Endothelial cell (in vitro differentiated cells): ENCODE measurements at regions not wholly inside any gene's neighbourhood (a gene's known extent, or its start where the extent isn't known, plus 50 kb on each side); places are given as distances from the start of the nearest gene placed in this dataset.

ENCODE experiments used
- DNase-seq: peaks from one replicate; pipeline ENCODE4 v3.0.0; 2021; ENCODE audit warnings: low spot score
- H3K27ac Mint-ChIP-seq: one replicate; pipeline ENCODE4 v1.8.0; 2021; ENCODE audit warnings: mixed read lengths, inconsistent platforms; ENCODE audit not compliant: unreplicated experiment
- H3K27me3 Mint-ChIP-seq: one replicate; pipeline ENCODE4 v1.8.0; 2021; ENCODE audit warnings: mild to moderate bottlenecking, moderate library complexity, mixed read lengths, inconsistent platforms; ENCODE audit not compliant: unreplicated experiment
- H3K36me3 Mint-ChIP-seq: one replicate; pipeline ENCODE4 v1.8.0; 2021; ENCODE audit warnings: mild to moderate bottlenecking, low read depth, mixed read lengths, inconsistent platforms; ENCODE audit not compliant: unreplicated experiment
- H3K4me1 Mint-ChIP-seq: one replicate; pipeline ENCODE4 v1.8.0; 2021; ENCODE audit warnings: mild to moderate bottlenecking, mixed read lengths, inconsistent platforms; ENCODE audit not compliant: unreplicated experiment
- H3K4me3 Mint-ChIP-seq: one replicate; pipeline ENCODE4 v1.8.0; 2021; ENCODE audit warnings: mild to moderate bottlenecking, mixed read lengths, inconsistent platforms; ENCODE audit not compliant: unreplicated experiment
- H3K9me3 Mint-ChIP-seq: one replicate; pipeline ENCODE4 v1.8.0; 2021; ENCODE audit warnings: mixed read lengths, inconsistent platforms; ENCODE audit not compliant: unreplicated experiment
- TF ChIP-seq, protein P1 (sequence below): fragments of 200-600 bp; sonication (generic); IDR thresholded peaks from one replicate; pipeline ENCODE4 v1.5.0; 2021; ENCODE audit warnings: antibody characterized with exemption; ENCODE audit not compliant: unreplicated experiment

DNA sequence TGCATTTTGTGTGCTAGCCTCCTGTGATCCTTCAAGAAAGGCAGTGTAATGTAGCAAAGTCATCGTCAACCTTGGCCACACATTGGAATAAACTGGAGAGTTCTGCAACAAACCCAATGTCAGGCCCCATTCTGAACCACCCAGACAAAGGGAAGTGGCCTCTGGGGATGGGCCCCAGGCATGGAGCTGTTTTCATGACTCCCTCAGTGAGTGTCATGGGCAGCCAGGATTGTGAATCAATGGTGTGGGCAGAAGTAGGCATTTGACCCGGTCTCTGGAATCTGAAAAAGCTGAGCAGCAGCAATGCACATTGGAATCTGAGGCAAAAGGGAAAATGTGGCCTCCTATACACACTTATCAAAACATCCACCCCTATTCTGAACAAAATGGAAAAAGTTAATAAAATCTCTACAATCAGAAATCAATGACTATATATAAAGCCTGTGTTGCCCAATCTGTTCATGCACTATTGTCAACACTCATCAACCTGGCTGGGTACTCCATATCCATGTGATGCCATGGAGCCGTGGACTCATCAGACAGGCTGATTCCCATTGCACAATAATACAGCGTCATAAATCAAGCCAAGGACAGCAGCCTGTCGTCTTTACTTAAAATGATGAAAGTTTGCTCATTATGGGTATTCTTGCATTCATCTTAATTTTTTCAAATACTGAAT is 134.9 kb upstream of the STMND1 start:
- no peaks in the 10 kb centered on the region for H3K36me3 Mint-ChIP-seq
- H3K9me3 Mint-ChIP-seq, result no peaks in the 10 kb centered on the region
- no peak overlapping the region for H3K4me3 Mint-ChIP-seq
- TF ChIP-seq, protein P1, sequence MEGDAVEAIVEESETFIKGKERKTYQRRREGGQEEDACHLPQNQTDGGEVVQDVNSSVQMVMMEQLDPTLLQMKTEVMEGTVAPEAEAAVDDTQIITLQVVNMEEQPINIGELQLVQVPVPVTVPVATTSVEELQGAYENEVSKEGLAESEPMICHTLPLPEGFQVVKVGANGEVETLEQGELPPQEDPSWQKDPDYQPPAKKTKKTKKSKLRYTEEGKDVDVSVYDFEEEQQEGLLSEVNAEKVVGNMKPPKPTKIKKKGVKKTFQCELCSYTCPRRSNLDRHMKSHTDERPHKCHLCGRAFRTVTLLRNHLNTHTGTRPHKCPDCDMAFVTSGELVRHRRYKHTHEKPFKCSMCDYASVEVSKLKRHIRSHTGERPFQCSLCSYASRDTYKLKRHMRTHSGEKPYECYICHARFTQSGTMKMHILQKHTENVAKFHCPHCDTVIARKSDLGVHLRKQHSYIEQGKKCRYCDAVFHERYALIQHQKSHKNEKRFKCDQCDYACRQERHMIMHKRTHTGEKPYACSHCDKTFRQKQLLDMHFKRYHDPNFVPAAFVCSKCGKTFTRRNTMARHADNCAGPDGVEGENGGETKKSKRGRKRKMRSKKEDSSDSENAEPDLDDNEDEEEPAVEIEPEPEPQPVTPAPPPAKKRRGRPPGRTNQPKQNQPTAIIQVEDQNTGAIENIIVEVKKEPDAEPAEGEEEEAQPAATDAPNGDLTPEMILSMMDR, result no peak
- peaks cover 7% of the 10 kb centered on the region for H3K27me3 Mint-ChIP-seq
- no peak overlapping the region for H3K27ac Mint-ChIP-seq
- DNase-seq, result no peak
- no peaks in the 10 kb centered on the region for H3K4me1 Mint-ChIP-seq

DNA sequence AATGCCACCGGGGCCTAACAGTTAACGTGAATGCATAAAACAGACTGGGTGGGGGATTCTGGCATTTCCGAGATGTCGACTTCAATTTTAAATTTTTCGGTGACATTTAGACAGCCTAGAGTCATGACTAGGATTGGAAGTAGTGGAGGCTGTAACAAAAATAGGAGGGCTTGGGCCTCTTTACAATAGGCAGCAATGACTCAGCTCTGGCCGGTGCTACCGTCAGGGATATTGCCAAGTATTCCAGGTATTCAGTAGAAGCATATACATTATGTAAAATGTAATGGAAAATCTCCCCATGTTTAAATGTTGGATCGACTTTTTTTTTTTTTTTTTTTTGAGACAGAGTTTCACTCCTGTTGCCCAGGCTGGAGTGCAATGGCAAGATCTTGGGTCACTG is 136.2 kb upstream of the STMND1 start:
- Mint-ChIP-seq H3K36me3 (no peaks in the 10 kb centered on the region), H3K27me3 (peaks cover 7% of the 10 kb centered on the region), H3K4me1 (no peaks in the 10 kb centered on the region), H3K27ac (no peak overlapping the region), H3K4me3 (no peak overlapping the region), H3K9me3 (no peaks in the 10 kb centered on the region)
- DNase-seq, result no peak
- TF ChIP-seq, protein P1, result no peak

- Mint-ChIP-seq H3K9me3 (no peaks in the 10 kb centered on the region), H3K36me3 (no peaks in the 10 kb centered on the region), H3K27ac (no peak overlapping the region), H3K27me3 (peaks cover 7% of the 10 kb centered on the region), H3K4me1 (no peaks in the 10 kb centered on the region), H3K4me3 (no peak overlapping the region)
- TF ChIP-seq, protein P1, result peak; percentile 91
- peak; percentile 78 for DNase-seq
These were observed 137.0 kb upstream of the STMND1 start for GRCh38 chr6:16964553-16965499.

GRCh38 chr6:16961577-16961976 is 140.3 kb upstream of the STMND1 start:
- no peak overlapping the region for H3K27ac Mint-ChIP-seq
- no peaks in the 10 kb centered on the region for H3K4me1 Mint-ChIP-seq
- no peak overlapping the region for H3K4me3 Mint-ChIP-seq
- peaks cover 7% of the 10 kb centered on the region for H3K27me3 Mint-ChIP-seq
- no peaks in the 10 kb centered on the region for H3K9me3 Mint-ChIP-seq
- H3K36me3 Mint-ChIP-seq, result no peaks in the 10 kb centered on the region
- TF ChIP-seq, protein P1, result no peak
- no peak for DNase-seq

DNA sequence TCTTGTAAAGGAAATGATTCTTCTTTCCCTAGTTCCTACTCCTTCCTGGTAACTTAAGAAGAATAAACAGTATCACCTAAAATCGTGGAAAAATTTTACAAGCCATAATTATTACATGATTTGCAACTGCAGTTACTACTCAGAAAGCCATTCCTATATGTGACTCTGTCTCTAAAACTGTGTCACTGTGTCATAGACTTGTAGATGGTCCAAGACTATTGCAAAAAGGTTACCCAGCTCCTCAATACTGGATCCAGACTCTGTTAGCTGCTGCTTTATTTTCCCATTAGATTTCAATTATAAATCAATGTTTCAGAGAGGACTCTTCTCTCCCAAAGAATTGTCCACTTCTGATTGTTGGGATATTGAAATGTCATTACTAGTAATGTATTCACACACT is 142.1 kb upstream of the STMND1 start:
- H3K4me1 Mint-ChIP-seq, result peaks cover 6% of the 10 kb centered on the region
- H3K4me3 Mint-ChIP-seq, result no peak overlapping the region
- no peaks in the 10 kb centered on the region for H3K9me3 Mint-ChIP-seq
- no peaks in the 10 kb centered on the region for H3K36me3 Mint-ChIP-seq
- DNase-seq, result no peak
- H3K27ac Mint-ChIP-seq, result no peak overlapping the region
- TF ChIP-seq, protein P1, result no peak
- H3K27me3 Mint-ChIP-seq, result peaks cover 7% of the 10 kb centered on the region
